Panc1 (cell line): ENCODE measurements at regions not wholly inside any gene's neighbourhood (a gene's known extent, or its start where the extent isn't known, plus 50 kb on each side); places are given as distances from the start of the nearest gene placed in this dataset.

Source experiments
- ATAC-seq: fragments of 200-7000 bp; cut with Tn5 transposase; 2 replicates; pipeline ENCODE4 v1.9.1; 2020; ENCODE audit warnings: mild to moderate bottlenecking, moderate library complexity
- BruUV-seq: library from RNA; stranded (reverse); fragments of 400-500 nt; replicated peaks from 2 replicates; lab custom pipeline; 2021; lab: Mats Ljungman, UMichigan
- CTCF ChIA-PET: fragments of 300-600 bp; sonication (Branson Sonifier 250); formaldehyde crosslinking; loops from one replicate; lab custom pipeline; 2022; ENCODE audit warnings: antibody characterized with exemption; lab: Charles Lee
- POLR2A ChIA-PET: fragments of 300-600 bp; sonication (Branson Sonifier 250); formaldehyde crosslinking; loops from one replicate; lab custom pipeline; 2022; ENCODE audit warnings: antibody characterized with exemption; lab: Charles Lee
- DNase-seq: peaks from one replicate; pipeline ENCODE4 v3.0.0-alpha.2; 2010; ENCODE audit warnings: low read depth, low spot score
- H3K27ac ChIP-seq: 2 replicates; pipeline ENCODE4 v1.5.1; 2011; ENCODE audit warnings: mild to moderate bottlenecking, low read length, inconsistent platforms
- H3K27me3 ChIP-seq: fragments of 200-500 bp; sonication (Bioruptor generic); 2 replicates; pipeline ENCODE4 v1.6.0; 2014; ENCODE audit warnings: low read length, inconsistent platforms; ENCODE audit not compliant: control insufficient read depth, insufficient read depth
- H3K36me3 ChIP-seq: fragments of 200-500 bp; sonication (Bioruptor generic); 2 replicates; pipeline ENCODE4 v1.5.1; 2014; ENCODE audit warnings: inconsistent platforms, mild to moderate bottlenecking, low read length, moderate library complexity; ENCODE audit not compliant: control insufficient read depth, insufficient read depth
- H3K4me1 ChIP-seq: 2 replicates; pipeline ENCODE4 v1.5.1; 2011; ENCODE audit warnings: inconsistent platforms, mild to moderate bottlenecking, low read length, moderate library complexity; ENCODE audit not compliant: control insufficient read depth, insufficient read depth
- H3K4me3 ChIP-seq, 2 experiments: 2 replicates each; pipeline ENCODE4 v1.5.1; 2011 to 2012; ENCODE audit warnings: low read depth in 2 of 2, low read length in 2 of 2, mild to moderate bottlenecking in 2 of 2, inconsistent platforms in 1 of 2, moderate library complexity in 1 of 2
- H3K9me3 ChIP-seq: fragments of 200-500 bp; sonication (Bioruptor generic); 2 replicates; pipeline ENCODE4 v1.5.1; 2014; ENCODE audit warnings: low read depth, mild to moderate bottlenecking, inconsistent platforms, low read length, moderate library complexity; ENCODE audit not compliant: control insufficient read depth, insufficient read depth
- CTCF ChIP-seq: fragments of 450-650 bp; IDR thresholded peaks from 2 replicates; pipeline ENCODE4 v1.5.1; 2017; ENCODE audit warnings: mild to moderate bottlenecking
- POLR2AphosphoS5 ChIP-seq: IDR thresholded peaks from 2 replicates; pipeline ENCODE4 v1.6.1; 2012; ENCODE audit warnings: mild to moderate bottlenecking, low read depth, low read length, moderate library complexity
- REST ChIP-seq, 2 experiments: IDR thresholded peaks; 2 replicates each; pipeline ENCODE4 v1.6.1; 2011 to 2012; ENCODE audit warnings: low read depth in 2 of 2, control low read depth in 1 of 2, low read length in 1 of 2, mild to moderate bottlenecking in 1 of 2, moderate library complexity in 1 of 2; ENCODE audit not compliant: insufficient read depth in 1 of 2
- SIN3A ChIP-seq: IDR thresholded peaks from 2 replicates; pipeline ENCODE4 v1.6.1; 2012; ENCODE audit warnings: low read depth, mild to moderate bottlenecking, low read length, moderate library complexity, borderline replicate concordance; ENCODE audit not compliant: insufficient read depth
- TCF7L2 ChIP-seq: IDR thresholded peaks from 2 replicates; pipeline ENCODE4 v1.6.1; 2011; ENCODE audit warnings: mild to moderate bottlenecking, low read depth, low read length, inconsistent platforms
- in situ Hi-C: cut with HindIII; loops from 2 replicates; pipeline ENCODE4 v1.10.0; 2016; ENCODE audit warnings: low sequenced_read_pairs, low pct_unique_long_range_greater_than_20kb
- intact Hi-C: fragments of 100-400 bp; cut with micrococcal nuclease; formaldehyde crosslinking; loops from one replicate; pipeline ENCODE4 v1.10.0; 2022; ENCODE audit not compliant: unreplicated experiment

- TF ChIP-seq CTCF (no peak), REST (IDR thresholded peaks at IDR 0.05; ENCODE audit: insufficient read depth in 1 of 2, low read depth in 2 of 2, low read length in 1 of 2) (no peak), SIN3A (no peak)
- intact Hi-C loops (no loop called here), in situ Hi-C loops (no loop called here)
- Histone ChIP-seq H3K36me3 (no peaks in the 10 kb centered on the region), H3K27me3 (peaks cover 9% of the 10 kb centered on the region; the same call in 1 of the 2 replicates), H3K4me3 (no peak overlapping the region), H3K27ac (no peak overlapping the region), H3K4me1 (no peaks in the 10 kb centered on the region), H3K9me3 (no peaks in the 10 kb centered on the region)
- POLR2A ChIA-PET, result no interaction called here
- no peak for DNase-seq
- no peak for ATAC-seq
- CTCF ChIA-PET, result no interaction called here
- no TSS peak for BruUV-seq
Measured at GRCh38 chr11:70645537-70645936, 247.2 kb downstream of the CTTN start.

GRCh38 chr11:70646272-70647049 lies 248.1 kb downstream of the CTTN start:
- no peak for ATAC-seq
- H3K27me3 ChIP-seq, result peaks cover 9% of the 10 kb centered on the region; the same call in 1 of the 2 replicates
- CTCF ChIA-PET, result no interaction called here

More at GRCh38 chr11:70646272-70647049, 248.1 kb downstream of the CTTN start:
- POLR2A ChIA-PET, result no interaction called here
- H3K27ac ChIP-seq, result no peak overlapping the region
- in situ Hi-C loops, result no loop called here
- no peak overlapping the region for H3K4me3 ChIP-seq
- TF ChIP-seq SIN3A (no peak), TCF7L2 (no peak), REST (IDR thresholded peaks at IDR 0.05; ENCODE audit: insufficient read depth in 1 of 2, low read depth in 2 of 2, low read length in 1 of 2) (no peak), CTCF (no peak), POLR2AphosphoS5 (no peak)
- DNase-seq, result no peak
- intact Hi-C loops, result no loop called here
- no peaks in the 10 kb centered on the region for H3K4me1 ChIP-seq
- H3K9me3 ChIP-seq, result no peaks in the 10 kb centered on the region
- no peaks in the 10 kb centered on the region for H3K36me3 ChIP-seq
- BruUV-seq, result no TSS peak
